HUES48 (cell line): ENCODE measurements at regions not wholly inside any gene's neighbourhood (a gene's known extent, or its start where the extent isn't known, plus 50 kb on each side); places are given as distances from the start of the nearest gene placed in this dataset.
"Not testable (repeated sequence)": the region's sequence is repeated elsewhere in the genome, so short reads cannot be mapped to it uniquely, and the experiment has no call there.

Experiments used
- H3K27ac ChIP-seq: one replicate; pipeline ENCODE4 v1.7.0; 2013; ENCODE audit warnings: low read depth, low read length, inconsistent platforms
- H3K27me3 ChIP-seq: 2 replicates; pipeline ENCODE4 v1.6.1; 2013; ENCODE audit warnings: mild to moderate bottlenecking, low read length; ENCODE audit not compliant: control insufficient read depth, insufficient read depth
- H3K36me3 ChIP-seq: 2 replicates; pipeline ENCODE4 v1.6.1; 2013; ENCODE audit warnings: low read length; ENCODE audit not compliant: control insufficient read depth, insufficient read depth
- H3K4me1 ChIP-seq: 2 replicates; pipeline ENCODE4 v1.6.1; 2013; ENCODE audit warnings: mild to moderate bottlenecking, low read length; ENCODE audit not compliant: control insufficient read depth, insufficient read depth
- H3K4me3 ChIP-seq: 2 replicates; pipeline ENCODE4 v1.5.1; 2013; ENCODE audit warnings: mild to moderate bottlenecking, low read depth, low read length
- H3K9ac ChIP-seq: 2 replicates; pipeline ENCODE4 v1.6.1; 2013; ENCODE audit warnings: mild to moderate bottlenecking, low read depth, low read length, moderate library complexity
- H3K9me3 ChIP-seq: 2 replicates; pipeline ENCODE4 v1.6.1; 2013; ENCODE audit warnings: low read length; ENCODE audit not compliant: control insufficient read depth, insufficient read depth

DNA sequence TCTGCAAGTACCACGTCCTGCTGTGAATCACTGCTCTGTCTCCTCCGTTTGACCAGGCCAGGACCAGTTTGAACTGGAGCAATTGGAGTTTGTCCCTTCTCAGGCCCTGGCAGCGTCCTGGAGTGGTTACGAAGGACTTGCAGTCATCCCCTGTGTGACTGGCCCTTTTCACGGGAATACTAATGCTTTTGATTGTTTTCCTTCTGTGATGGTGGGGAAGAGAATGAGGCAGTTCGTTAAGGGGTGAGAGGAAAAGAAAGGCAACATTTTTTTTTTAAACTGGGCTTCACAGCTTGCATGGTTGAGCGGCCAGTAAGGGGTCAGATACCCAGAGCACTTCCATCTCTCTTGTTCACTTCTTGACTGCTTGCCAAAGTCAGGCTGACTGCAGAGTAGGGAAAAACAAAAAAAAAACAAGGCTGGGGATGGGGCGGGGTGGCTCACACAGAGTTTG is 153.5 kb upstream of the STK32A start:
- no peak overlapping the region for H3K27ac ChIP-seq
- H3K4me1 ChIP-seq, result no peaks in the 10 kb centered on the region
- H3K9ac ChIP-seq, result no peak overlapping the region
- H3K36me3 ChIP-seq, result no peaks in the 10 kb centered on the region
- H3K4me3 ChIP-seq, result no peak overlapping the region
- no peaks in the 10 kb centered on the region for H3K9me3 ChIP-seq
- no peaks in the 10 kb centered on the region for H3K27me3 ChIP-seq

DNA sequence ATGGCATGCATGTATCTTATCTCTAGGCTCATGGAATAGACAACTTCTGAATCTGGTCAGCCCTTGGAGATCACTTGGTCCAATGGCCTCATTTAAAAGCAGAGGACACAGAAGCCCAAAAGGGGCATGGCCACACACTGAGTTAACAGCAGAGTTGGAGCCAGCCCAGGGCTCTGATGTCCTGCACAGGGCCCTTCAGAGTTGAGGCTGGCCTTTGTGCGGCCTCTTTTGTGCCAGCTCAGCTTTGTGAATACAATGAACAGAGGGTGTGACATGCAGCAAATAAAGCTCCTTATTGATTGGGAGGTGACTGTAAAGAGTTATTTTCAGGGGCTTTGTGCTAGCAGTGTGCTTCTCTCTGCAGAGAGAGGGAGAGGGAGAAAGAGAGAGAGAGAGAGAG is 150.1 kb upstream of the STK32A start:
- no peaks in the 10 kb centered on the region for H3K4me1 ChIP-seq
- H3K27me3 ChIP-seq, result no peaks in the 10 kb centered on the region
- H3K4me3 ChIP-seq, result no peak overlapping the region
- H3K9ac ChIP-seq, result no peak overlapping the region
- no peaks in the 10 kb centered on the region for H3K36me3 ChIP-seq
- no peaks in the 10 kb centered on the region for H3K9me3 ChIP-seq
- no peak overlapping the region for H3K27ac ChIP-seq

DNA sequence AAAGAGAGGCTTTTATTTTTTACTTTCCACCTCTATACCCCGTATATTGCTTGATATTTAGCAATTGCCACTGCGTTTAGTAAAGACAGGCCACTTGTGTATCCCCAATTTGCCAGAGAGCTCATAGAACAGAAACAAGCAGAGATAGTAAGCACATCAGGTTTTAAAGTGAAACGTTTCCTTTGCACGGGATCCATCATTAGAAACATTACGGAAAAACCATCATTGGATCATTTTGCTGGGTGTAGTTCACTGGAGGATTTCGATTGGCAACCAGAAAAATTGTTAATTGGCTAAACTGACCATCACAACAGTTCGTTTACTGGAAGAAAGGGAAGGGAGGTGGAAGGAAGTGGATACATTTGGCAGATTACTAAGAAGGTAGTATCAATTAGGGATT is 149.4 kb upstream of the STK32A start:
- H3K9ac ChIP-seq, result no peak overlapping the region
- no peak overlapping the region for H3K27ac ChIP-seq
- H3K9me3 ChIP-seq, result no peaks in the 10 kb centered on the region
- H3K36me3 ChIP-seq, result no peaks in the 10 kb centered on the region
- no peak overlapping the region for H3K4me3 ChIP-seq
- H3K27me3 ChIP-seq, result no peaks in the 10 kb centered on the region
- no peaks in the 10 kb centered on the region for H3K4me1 ChIP-seq

DNA sequence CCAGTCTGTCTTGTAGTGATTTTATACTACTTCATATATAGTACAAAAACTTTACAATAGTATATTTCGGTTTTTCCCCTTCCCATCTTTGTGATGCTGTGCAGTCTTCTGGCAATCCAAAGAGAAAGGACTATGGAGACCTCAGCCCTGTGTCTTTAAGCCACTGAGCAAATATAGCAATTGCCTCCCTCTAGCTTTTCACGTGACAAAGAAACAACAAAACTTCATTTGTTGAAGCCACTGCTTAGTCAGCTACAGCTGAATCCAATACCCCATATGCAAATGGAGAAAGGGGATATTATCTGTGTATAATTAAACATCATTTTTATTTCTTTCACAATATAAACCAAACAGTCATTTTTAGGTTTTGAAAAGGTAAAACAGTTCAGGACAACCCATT is 142.8 kb upstream of the STK32A start:
- no peak overlapping the region for H3K4me3 ChIP-seq
- H3K36me3 ChIP-seq, result no peaks in the 10 kb centered on the region
- no peak overlapping the region for H3K9ac ChIP-seq
- H3K27me3 ChIP-seq, result no peaks in the 10 kb centered on the region
- H3K27ac ChIP-seq, result no peak overlapping the region
- no peaks in the 10 kb centered on the region for H3K9me3 ChIP-seq
- no peaks in the 10 kb centered on the region; the same call in 1 of the 2 replicates for H3K4me1 ChIP-seq

DNA sequence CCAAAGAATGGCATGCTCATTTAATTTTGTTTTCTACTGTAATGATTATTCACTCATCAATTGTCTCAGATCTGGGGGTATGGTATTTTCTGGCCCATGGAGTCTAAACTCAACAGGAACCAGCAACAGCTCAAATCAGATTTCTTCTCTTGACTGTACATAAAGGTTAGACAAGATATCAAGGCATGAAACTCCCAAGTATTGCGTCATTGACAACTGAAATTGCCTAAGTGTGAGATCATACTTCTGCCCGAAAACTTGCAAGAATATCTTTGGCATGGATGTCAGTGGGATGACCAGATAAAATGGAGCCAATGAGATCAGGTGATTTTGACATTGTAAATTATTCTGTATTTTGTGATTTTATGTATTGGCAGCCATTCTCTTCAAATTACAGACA is 141.7 kb upstream of the STK32A start:
- Histone ChIP-seq H3K4me1 (no peaks in the 10 kb centered on the region; the same call in 1 of the 2 replicates), H3K4me3 (no peak overlapping the region), H3K9ac (no peak overlapping the region), H3K27me3 (no peaks in the 10 kb centered on the region), H3K9me3 (no peaks in the 10 kb centered on the region), H3K36me3 (no peaks in the 10 kb centered on the region), H3K27ac (no peak overlapping the region)

DNA sequence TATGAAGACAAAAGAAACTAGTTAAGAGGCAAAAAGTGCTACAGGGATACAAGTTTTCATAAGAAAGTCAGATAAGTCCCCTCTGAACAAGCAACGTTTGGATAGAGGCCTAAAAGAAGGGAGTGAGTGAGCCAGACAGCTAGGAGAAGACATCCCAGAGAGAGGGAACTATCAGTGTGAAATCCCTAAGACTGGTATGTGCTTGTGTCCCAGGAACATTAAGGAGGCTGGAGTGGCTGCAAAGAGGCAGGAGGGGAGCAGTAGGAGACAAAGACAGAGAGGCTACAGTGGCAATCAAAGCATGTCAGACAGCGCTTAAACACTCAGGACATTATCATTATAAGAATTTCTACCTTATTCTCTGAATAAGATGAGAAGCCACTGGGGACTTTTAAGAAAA is 139.1 kb upstream of the STK32A start:
- H3K27ac ChIP-seq, result no peak overlapping the region
- peaks cover 6% of the 10 kb centered on the region for H3K4me1 ChIP-seq
- no peaks in the 10 kb centered on the region for H3K36me3 ChIP-seq
- no peaks in the 10 kb centered on the region for H3K9me3 ChIP-seq
- H3K27me3 ChIP-seq, result no peaks in the 10 kb centered on the region
- no peak overlapping the region for H3K9ac ChIP-seq
- H3K4me3 ChIP-seq, result no peak overlapping the region

DNA sequence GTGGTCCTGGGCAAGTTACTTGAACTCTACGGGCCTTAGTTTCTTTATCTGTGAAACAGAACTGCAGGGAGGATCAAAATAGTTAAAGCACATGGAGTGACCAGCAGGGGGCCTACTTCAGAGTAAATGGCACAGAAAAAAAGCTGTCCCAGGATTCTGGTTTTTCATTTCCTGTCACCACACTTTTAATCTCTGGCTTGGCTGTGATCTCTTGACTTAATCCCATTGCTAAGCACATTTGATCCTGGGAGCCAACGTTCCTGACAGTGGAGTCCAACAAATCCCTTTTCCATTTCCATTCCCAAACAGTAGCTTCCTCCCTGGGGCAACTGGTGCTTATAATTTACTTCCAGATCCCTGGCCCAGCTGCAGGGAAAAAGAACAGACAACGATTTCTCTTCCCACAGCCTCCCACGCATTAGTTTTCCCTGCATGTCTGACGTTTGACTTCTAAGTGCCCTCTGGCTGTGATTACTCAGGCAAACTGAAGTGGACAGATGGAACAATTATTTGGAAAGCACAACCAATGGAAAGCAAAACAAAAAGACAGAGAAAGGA is 136.5 kb upstream of the STK32A start:
- Histone ChIP-seq H3K4me1 (peaks cover 6% of the 10 kb centered on the region), H3K9ac (no peak overlapping the region), H3K36me3 (no peaks in the 10 kb centered on the region), H3K4me3 (no peak overlapping the region), H3K27me3 (no peaks in the 10 kb centered on the region), H3K27ac (peak overlapping the region; percentile 62), H3K9me3 (no peaks in the 10 kb centered on the region)

DNA sequence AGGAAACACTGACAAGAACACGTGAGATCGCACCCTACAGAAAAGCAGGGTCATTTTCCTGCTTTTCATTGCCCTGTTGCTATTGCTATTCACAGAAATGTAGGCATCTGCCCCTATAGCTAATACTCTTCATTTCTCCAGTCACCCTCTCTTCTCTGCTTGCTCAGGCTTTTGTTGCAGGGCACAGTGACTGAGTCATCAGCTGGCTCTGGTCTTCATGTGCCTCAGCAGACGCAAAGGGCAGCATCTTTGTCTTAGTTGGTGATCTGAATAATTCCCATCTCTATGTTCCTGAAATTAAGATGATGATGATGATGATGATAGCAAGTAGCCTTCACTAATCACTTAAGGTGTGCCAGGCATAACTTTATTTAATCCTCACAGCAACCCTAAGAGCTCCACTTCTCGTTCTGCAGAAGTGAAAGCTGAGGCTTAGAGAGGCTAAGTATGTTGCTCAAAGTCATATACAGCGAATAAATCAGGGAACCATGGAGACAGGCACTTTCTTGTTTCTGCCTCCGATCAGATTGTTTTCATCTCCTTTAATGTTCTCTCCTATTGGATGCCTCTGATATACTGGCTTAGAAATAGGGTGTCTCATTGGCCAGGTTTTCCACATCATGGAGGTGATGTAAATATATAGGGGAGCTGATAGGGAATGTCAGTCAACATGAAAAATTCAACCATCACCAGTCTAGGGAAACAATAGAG is 133.0 kb upstream of the STK32A start:
- Histone ChIP-seq H3K4me3 (no peak overlapping the region), H3K9ac (no peak overlapping the region), H3K27me3 (no peaks in the 10 kb centered on the region), H3K27ac (no peak overlapping the region), H3K4me1 (peaks cover 6% of the 10 kb centered on the region), H3K36me3 (no peaks in the 10 kb centered on the region), H3K9me3 (no peaks in the 10 kb centered on the region)

DNA sequence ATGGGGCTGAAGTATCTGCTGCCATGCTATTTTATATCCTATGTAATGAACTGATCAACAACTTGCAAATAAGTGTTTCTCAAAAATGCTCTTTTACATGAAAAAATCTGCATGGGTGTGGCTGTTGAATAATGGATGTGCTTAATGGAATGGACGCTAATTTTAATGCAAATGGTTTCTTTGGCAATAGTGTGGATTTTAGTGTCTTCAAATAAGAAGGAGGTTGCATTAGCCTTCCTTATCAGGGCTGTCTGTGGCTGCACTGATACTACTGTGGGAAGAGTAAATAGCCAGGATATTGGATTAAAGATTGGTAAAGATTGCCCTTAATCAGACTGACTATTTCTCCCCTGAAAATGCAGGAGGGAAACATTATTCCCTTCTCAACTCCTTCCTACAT is 121.9 kb upstream of the STK32A start:
- no peak overlapping the region for H3K4me3 ChIP-seq
- H3K4me1 ChIP-seq, result peaks cover 5% of the 10 kb centered on the region
- no peak overlapping the region for H3K27ac ChIP-seq
- no peak overlapping the region for H3K9ac ChIP-seq
- H3K36me3 ChIP-seq, result no peaks in the 10 kb centered on the region
- no peaks in the 10 kb centered on the region for H3K27me3 ChIP-seq
- no peaks in the 10 kb centered on the region for H3K9me3 ChIP-seq

DNA sequence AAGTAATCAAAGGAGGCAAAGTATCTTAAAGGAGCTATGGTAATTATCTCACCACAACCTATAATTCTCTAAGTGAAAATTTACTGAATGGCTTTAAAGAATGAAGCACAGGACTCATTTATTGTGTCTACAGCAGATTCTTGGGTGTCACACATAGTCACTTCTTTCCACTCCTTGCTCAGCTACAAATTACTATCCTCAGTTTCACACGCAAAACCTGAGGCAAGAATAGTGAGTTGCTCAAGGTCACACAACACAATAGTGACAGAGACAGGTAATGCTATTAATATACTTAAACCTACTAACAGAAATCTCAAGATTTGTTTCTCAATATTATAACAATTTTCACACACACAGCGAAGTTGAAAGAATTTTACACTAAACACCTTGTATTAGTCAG is 120.9 kb upstream of the STK32A start:
- Histone ChIP-seq H3K36me3 (no peaks in the 10 kb centered on the region), H3K4me1 (peaks cover 5% of the 10 kb centered on the region), H3K9me3 (no peaks in the 10 kb centered on the region), H3K4me3 (no peak overlapping the region), H3K27ac (no peak overlapping the region), H3K27me3 (no peaks in the 10 kb centered on the region), H3K9ac (no peak overlapping the region)

DNA sequence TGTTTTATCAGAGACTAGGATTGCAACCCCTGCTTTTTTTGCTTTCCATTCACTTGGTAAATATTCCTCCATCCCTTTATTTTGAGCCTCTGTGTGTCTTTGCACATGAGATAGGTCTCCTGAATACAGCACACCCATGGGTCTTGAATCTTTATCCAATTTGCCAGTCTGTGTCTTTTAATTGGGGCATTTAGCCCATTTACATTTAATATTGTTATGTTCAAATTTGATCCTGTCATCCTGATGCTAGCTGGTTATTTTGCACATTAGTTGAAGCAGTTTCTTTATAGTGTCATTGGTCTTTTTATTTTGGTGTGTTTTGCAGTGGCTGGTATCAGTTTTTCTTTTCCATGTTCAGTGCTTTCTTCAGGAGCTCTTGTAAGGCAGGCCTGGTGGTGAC is 95.1 kb upstream of the STK32A start:
- H3K4me3 ChIP-seq, H3K9me3 ChIP-seq, H3K36me3 ChIP-seq: not testable (repeated sequence)

More for the DNA sequence above, 95.1 kb upstream of the STK32A start:
- H3K4me1 ChIP-seq, H3K9ac ChIP-seq, H3K27me3 ChIP-seq, H3K27ac ChIP-seq: not testable (repeated sequence)
